ENCODE measurements at regions not wholly inside any gene's neighbourhood (a gene's known extent, or its start where the extent isn't known, plus 50 kb on each side); places are given as distances from the start of the nearest gene placed in this dataset.

DNA sequence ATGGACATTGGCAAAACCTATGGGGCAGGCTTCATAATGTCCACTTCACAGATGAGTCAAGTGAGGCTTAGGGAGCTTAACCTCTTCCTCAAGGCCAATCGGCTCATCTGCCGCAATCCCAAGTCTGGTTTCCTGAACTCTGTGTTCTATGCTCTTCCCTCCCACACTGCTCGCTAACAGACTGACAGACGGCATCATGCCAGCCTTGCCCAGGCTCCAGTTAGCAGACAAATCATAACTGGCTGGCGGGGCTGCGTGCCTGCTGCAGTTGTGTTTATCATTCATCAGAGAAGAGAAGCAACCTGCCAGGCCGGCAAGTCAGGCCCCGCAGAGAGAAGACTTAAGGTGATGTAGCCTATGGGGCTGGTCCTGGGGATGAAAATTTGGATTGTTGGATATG, 216.2 kb upstream of the ASIC2 start:
- no peak for DNase-seq (ENCODE audit: low spot score in 2 of 2)
- no peak for ATAC-seq
- H3K9me3 Mint-ChIP-seq, result peaks cover 8% of the 10 kb centered on the region
- no peak overlapping the region for H3K27ac Mint-ChIP-seq
- peaks cover 9% of the 10 kb centered on the region for H3K4me1 Mint-ChIP-seq
- H3K36me3 Mint-ChIP-seq, result no peaks in the 10 kb centered on the region
- H3K4me3 Mint-ChIP-seq, result no peak overlapping the region

- Mint-ChIP-seq H3K4me3 (no peak overlapping the region), H3K36me3 (no peaks in the 10 kb centered on the region), H3K4me1 (peaks cover 9% of the 10 kb centered on the region), H3K9me3 (peaks cover 8% of the 10 kb centered on the region), H3K27ac (no peak overlapping the region)
- DNase-seq (ENCODE audit: low spot score in 2 of 2) (no peak), ATAC-seq (no peak)
These were observed 218.6 kb upstream of the ASIC2 start for GRCh38 chr17:33511670-33512069.

DNA sequence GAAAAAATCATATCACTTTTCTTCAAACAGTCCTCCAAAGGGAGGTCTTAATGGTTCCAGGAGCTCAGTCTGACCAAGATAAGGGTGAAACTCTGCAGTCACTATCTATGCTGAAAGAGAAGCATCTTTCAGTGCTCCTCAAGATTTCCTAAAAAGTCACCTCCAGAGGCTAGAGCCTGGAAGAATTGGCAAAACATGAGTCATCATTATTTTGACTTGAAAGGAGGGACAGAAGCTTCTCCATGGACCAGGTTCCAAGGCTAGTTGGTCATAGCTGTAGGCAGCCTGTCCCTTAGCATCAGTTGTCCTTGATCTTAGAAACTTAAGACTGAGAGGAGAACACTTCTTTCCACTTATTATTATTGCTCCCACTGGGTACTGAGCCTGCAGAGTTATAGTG, 219.0 kb upstream of the ASIC2 start:
- H3K4me1 Mint-ChIP-seq, result peaks cover 9% of the 10 kb centered on the region
- H3K27ac Mint-ChIP-seq, result no peak overlapping the region
- H3K4me3 Mint-ChIP-seq, result no peak overlapping the region
- DNase-seq (ENCODE audit: low spot score in 2 of 2), result no peak
- H3K36me3 Mint-ChIP-seq, result no peaks in the 10 kb centered on the region
- no peak for ATAC-seq
- peaks cover 8% of the 10 kb centered on the region for H3K9me3 Mint-ChIP-seq

DNA sequence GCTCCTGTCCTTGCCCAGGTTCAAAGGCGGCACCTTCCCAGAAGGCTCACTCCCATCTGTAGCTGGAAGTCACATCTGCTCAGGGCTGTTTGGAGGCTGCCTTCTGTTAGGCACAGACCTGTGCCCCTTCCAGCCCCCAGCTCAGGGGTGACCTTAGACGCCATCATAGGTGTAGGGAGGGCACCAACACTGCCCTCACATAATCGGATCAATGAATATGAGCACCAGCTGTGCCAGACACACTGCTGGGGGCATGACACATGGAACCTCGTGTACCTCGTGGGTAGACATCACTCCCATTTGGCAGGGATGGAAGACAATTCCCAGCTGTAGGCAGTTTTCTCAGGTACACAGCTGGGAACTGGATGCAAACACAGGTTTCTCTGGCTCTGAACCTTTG, 220.7 kb upstream of the ASIC2 start:
- Mint-ChIP-seq H3K27ac (no peak overlapping the region), H3K36me3 (no peaks in the 10 kb centered on the region), H3K4me3 (no peak overlapping the region), H3K9me3 (peaks cover 8% of the 10 kb centered on the region), H3K4me1 (peaks cover 9% of the 10 kb centered on the region)
- ATAC-seq (no peak), DNase-seq (ENCODE audit: low spot score in 2 of 2) (no peak)

DNA sequence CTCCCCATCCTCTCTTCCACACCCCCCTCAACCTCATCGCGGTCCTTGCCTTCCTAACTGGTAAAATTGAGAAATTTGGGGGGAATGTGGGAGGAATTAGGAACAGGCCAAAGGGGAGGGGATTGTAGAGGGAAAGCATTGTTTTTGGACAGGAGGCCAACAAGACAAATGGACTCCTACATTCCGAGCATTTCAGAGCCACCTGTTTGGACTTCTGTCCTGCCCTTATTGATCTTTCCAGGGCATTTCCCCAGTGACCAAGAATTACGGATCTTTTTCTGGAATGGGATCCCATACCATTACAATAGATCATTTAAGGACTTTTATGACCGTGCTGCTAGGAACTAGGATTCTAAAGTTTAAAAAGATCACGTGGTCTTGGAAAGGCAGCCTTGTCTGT, 221.3 kb upstream of the ASIC2 start:
- H3K27ac Mint-ChIP-seq, result no peak overlapping the region
- ATAC-seq, result no peak

GRCh38 chr17:33515974-33516373, 222.9 kb upstream of the ASIC2 start:
- ATAC-seq (no peak), DNase-seq (ENCODE audit: low spot score in 2 of 2) (no peak)
- no peaks in the 10 kb centered on the region for H3K36me3 Mint-ChIP-seq
- H3K4me1 Mint-ChIP-seq, result peaks cover 9% of the 10 kb centered on the region
- H3K27ac Mint-ChIP-seq, result no peak overlapping the region
- peaks cover 8% of the 10 kb centered on the region for H3K9me3 Mint-ChIP-seq
- H3K4me3 Mint-ChIP-seq, result no peak overlapping the region

More for the DNA sequence above, 221.3 kb upstream of the ASIC2 start:
- Mint-ChIP-seq H3K4me1 (peaks cover 9% of the 10 kb centered on the region), H3K9me3 (peaks cover 8% of the 10 kb centered on the region), H3K36me3 (no peaks in the 10 kb centered on the region), H3K4me3 (no peak overlapping the region)
- no peak for DNase-seq (ENCODE audit: low spot score in 2 of 2)

DNA sequence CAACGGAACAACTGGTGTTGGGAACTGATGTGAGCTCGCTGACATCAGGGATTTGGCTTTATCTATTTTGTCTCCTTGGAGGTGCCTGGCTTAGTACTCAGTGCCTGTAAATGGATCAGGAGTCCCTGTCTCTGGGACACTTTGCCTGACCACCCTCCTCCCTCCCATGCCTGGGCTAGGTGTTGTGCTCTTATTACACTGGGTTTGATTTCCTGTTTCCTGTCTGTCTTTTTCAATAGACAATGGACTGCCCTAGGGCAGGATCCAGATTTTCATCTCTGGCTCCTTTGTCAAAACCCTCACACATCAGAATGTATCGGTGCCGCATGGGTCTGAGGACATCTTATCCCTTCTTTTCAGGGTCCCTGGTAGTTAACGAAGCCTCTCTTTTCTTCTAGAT, 223.6 kb upstream of the ASIC2 start:
- no peak overlapping the region for H3K4me3 Mint-ChIP-seq
- peaks cover 2% of the 10 kb centered on the region for H3K4me1 Mint-ChIP-seq
- DNase-seq (ENCODE audit: low spot score in 2 of 2), result no peak
- no peak overlapping the region for H3K27ac Mint-ChIP-seq
- H3K9me3 Mint-ChIP-seq, result peaks cover 5% of the 10 kb centered on the region
- no peaks in the 10 kb centered on the region for H3K36me3 Mint-ChIP-seq
- no peak for ATAC-seq

DNA sequence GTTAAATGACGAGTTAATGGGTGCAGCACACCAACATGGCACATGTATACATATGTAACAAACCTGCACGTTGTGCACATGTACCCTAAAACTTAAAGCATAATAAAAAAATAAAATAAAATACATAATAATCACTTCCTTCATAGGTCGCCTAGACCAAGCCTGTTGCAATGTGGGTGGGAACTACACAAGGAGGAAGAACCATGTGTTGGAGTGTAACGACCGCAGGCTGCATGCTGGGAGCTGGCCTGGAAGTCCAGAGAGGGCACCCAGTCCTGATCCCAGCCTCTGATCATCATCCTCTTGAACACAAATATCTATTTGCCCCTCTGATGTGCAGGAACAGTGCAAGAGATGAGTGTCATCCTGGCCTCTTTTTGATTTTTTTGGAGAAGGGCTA, 224.7 kb upstream of the ASIC2 start:
- peaks cover 5% of the 10 kb centered on the region for H3K9me3 Mint-ChIP-seq
- no peaks in the 10 kb centered on the region for H3K36me3 Mint-ChIP-seq
- H3K27ac Mint-ChIP-seq, result no peak overlapping the region
- DNase-seq (ENCODE audit: low spot score in 2 of 2), result no peak
- no peak for ATAC-seq
- H3K4me3 Mint-ChIP-seq, result no peak overlapping the region
- H3K4me1 Mint-ChIP-seq, result no peaks in the 10 kb centered on the region

DNA sequence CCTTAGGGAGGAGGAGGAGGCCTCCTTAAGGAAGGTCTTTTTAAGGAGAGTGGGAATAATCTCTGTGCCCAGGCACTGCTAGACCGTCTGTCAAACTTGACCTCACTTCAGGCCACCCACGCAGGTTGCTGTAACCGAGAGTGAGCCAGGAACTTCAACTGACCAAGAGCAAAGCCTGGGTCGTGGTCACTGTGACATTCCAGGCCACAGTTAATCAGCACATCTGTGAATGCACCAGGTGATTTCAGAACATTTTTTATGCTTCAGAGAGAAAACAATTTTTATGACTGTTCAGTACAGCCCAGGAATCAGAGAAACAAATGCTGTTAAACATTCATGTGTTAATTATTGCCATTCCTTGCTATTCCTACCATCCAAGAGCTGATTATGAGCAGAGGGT, 226.6 kb upstream of the ASIC2 start:
- H3K4me3 Mint-ChIP-seq, result no peak overlapping the region
- no peak for DNase-seq (ENCODE audit: low spot score in 2 of 2)
- no peak for ATAC-seq
- H3K36me3 Mint-ChIP-seq, result no peaks in the 10 kb centered on the region
- no peaks in the 10 kb centered on the region for H3K9me3 Mint-ChIP-seq
- H3K4me1 Mint-ChIP-seq, result peaks cover 7% of the 10 kb centered on the region
- H3K27ac Mint-ChIP-seq, result no peak overlapping the region

- H3K27ac Mint-ChIP-seq, result no peak overlapping the region
- no peak overlapping the region for H3K4me3 Mint-ChIP-seq
- no peaks in the 10 kb centered on the region for H3K36me3 Mint-ChIP-seq
- no peak for ATAC-seq
- peaks cover 7% of the 10 kb centered on the region for H3K4me1 Mint-ChIP-seq
- DNase-seq (ENCODE audit: low spot score in 2 of 2), result peak; percentile 34 to 70
- H3K9me3 Mint-ChIP-seq, result no peaks in the 10 kb centered on the region
These were observed 227.6 kb upstream of the ASIC2 start for GRCh38 chr17:33520426-33521330.

GRCh38 chr17:33521784-33522183, 228.7 kb upstream of the ASIC2 start:
- Mint-ChIP-seq H3K9me3 (no peaks in the 10 kb centered on the region), H3K36me3 (no peaks in the 10 kb centered on the region), H3K4me1 (peaks cover 7% of the 10 kb centered on the region), H3K4me3 (no peak overlapping the region), H3K27ac (no peak overlapping the region)
- ATAC-seq, result peak; percentile 19
- no peak for DNase-seq (ENCODE audit: low spot score in 2 of 2)

DNA sequence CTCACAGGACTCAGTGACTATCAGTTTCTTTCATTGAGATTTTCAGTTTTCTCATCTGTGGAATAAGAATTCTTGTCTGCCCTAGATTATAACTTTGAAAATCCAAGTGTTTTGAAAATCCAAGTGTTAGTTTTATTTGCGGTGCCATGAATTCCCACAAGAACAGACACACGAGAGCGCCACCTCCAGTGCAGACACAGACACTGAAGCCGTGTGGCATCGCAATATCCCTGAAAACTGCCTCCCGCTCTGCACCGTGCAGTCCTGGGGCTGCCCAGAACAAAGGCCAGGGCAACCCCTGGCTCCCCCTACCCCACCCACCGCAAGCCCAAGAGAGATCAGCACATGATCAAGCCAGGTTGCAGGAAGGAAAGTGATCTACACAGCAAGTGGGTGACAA, 229.5 kb upstream of the ASIC2 start:
- DNase-seq (ENCODE audit: low spot score in 2 of 2) (no peak), ATAC-seq (no peak)
- H3K27ac Mint-ChIP-seq, result no peak overlapping the region
- no peaks in the 10 kb centered on the region for H3K36me3 Mint-ChIP-seq
- peaks cover 7% of the 10 kb centered on the region for H3K4me1 Mint-ChIP-seq
- H3K9me3 Mint-ChIP-seq, result peaks cover 4% of the 10 kb centered on the region
- no peak overlapping the region for H3K4me3 Mint-ChIP-seq

- DNase-seq (ENCODE audit: low spot score in 2 of 2) (no peak), ATAC-seq (no peak)
- Mint-ChIP-seq H3K36me3 (no peaks in the 10 kb centered on the region), H3K4me1 (peaks cover 7% of the 10 kb centered on the region), H3K9me3 (peaks cover 8% of the 10 kb centered on the region), H3K27ac (no peak overlapping the region), H3K4me3 (no peak overlapping the region)
These were observed 230.5 kb upstream of the ASIC2 start for GRCh38 chr17:33523577-33523981.

DNA sequence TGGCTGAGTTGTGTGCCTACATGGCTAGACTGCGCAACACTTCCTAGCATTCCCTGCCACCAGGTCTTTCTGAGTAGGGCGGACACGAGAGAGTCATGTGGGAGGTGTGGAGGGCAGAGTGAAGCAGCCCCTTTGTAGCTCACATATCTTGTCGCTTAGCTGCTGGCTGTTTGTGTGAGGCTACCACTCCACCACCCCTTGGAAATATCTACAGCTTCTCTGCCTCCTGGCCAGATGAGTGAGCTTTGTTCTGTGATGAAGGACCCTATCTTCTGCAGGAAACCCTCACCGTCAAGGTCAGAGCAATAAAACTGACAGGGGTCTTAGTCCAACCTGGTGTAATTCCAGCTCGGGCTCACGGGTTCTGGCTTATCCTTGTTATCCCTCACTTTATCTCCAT, 232.1 kb upstream of the ASIC2 start:
- no peak for ATAC-seq
- Mint-ChIP-seq H3K4me3 (no peak overlapping the region), H3K36me3 (no peaks in the 10 kb centered on the region), H3K27ac (no peak overlapping the region), H3K9me3 (peaks cover 8% of the 10 kb centered on the region), H3K4me1 (peaks cover 7% of the 10 kb centered on the region)
- no peak for DNase-seq (ENCODE audit: low spot score in 2 of 2)

DNA sequence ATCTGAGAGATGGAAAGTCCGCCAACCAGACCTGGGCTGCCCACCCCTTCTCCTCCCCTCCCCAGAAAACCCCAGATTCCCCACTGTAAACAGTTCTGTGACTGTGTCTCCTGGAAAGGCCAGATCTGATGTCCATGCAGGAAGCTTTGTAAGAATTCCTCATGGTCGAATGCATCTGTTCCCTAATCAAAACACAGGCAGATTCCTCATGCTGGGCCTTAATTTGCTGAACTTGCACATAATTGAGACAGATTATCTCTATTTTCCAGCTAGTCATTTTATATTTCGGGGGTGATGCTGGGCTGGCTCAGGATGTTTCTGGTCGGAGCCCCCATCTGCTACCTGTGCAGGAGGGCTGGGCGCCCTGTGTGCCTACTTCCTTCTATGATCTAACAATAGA, 233.6 kb upstream of the ASIC2 start:
- Mint-ChIP-seq H3K4me1 (peaks cover 7% of the 10 kb centered on the region), H3K27ac (no peak overlapping the region), H3K4me3 (no peak overlapping the region), H3K36me3 (no peaks in the 10 kb centered on the region), H3K9me3 (peaks cover 8% of the 10 kb centered on the region)
- DNase-seq (ENCODE audit: low spot score in 2 of 2) (no peak), ATAC-seq (no peak)

GRCh38 chr17:33527290-33527689, 234.2 kb upstream of the ASIC2 start:
- Mint-ChIP-seq H3K4me1 (peaks cover 7% of the 10 kb centered on the region), H3K27ac (no peak overlapping the region), H3K9me3 (peaks cover 8% of the 10 kb centered on the region), H3K4me3 (no peak overlapping the region), H3K36me3 (no peaks in the 10 kb centered on the region)
- ATAC-seq, result no peak
- DNase-seq (ENCODE audit: low spot score in 2 of 2), result no peak
